ENCODE measurements at regions not wholly inside any gene's neighbourhood (a gene's known extent, or its start where the extent isn't known, plus 50 kb on each side); places are given as distances from the start of the nearest gene placed in this dataset.
"Not testable (repeated sequence)": the region's sequence is repeated elsewhere in the genome, so short reads cannot be mapped to it uniquely, and the experiment has no call there.

- ATAC-seq (ENCODE audit: poor library complexity) = no peak
- ChIA-PET CTCF (no interaction called here), POLR2A (no interaction called here)
- TF ChIP-seq, protein P1, sequence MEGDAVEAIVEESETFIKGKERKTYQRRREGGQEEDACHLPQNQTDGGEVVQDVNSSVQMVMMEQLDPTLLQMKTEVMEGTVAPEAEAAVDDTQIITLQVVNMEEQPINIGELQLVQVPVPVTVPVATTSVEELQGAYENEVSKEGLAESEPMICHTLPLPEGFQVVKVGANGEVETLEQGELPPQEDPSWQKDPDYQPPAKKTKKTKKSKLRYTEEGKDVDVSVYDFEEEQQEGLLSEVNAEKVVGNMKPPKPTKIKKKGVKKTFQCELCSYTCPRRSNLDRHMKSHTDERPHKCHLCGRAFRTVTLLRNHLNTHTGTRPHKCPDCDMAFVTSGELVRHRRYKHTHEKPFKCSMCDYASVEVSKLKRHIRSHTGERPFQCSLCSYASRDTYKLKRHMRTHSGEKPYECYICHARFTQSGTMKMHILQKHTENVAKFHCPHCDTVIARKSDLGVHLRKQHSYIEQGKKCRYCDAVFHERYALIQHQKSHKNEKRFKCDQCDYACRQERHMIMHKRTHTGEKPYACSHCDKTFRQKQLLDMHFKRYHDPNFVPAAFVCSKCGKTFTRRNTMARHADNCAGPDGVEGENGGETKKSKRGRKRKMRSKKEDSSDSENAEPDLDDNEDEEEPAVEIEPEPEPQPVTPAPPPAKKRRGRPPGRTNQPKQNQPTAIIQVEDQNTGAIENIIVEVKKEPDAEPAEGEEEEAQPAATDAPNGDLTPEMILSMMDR (IDR thresholded peaks at IDR 0.05) = no peak
- H3K27me3 Mint-ChIP-seq = no peaks in the 10 kb centered on the region
- no peaks in the 10 kb centered on the region for H3K4me1 Mint-ChIP-seq (ENCODE audit: low read depth)
- H3K27ac Mint-ChIP-seq = no peak overlapping the region
- DNase-seq = no peak
- Histone ChIP-seq H3K27ac (ENCODE audit: low read depth in 1 of 2, low read length in 2 of 2) (no peak overlapping the region), H3K4me3 (ENCODE audit: low read length) (no peak overlapping the region), H3K4me1 (ENCODE audit: insufficient read depth, low read length) (no peaks in the 10 kb centered on the region), H3K27me3 (ENCODE audit: control insufficient read depth in 1 of 2, insufficient read depth in 2 of 2, low read length in 2 of 2) (no peaks in the 10 kb centered on the region), H3K36me3 (ENCODE audit: insufficient read depth, low read length) (no peaks in the 10 kb centered on the region), H3K9me3 (ENCODE audit: control insufficient read depth in 1 of 2, insufficient read depth in 1 of 2, low read length in 2 of 2) (peaks cover 0 to 66% of the 10 kb centered on the region in 2 experiments)
- no peak overlapping the region for H3K4me3 Mint-ChIP-seq
- peaks cover 3% of the 10 kb centered on the region for H3K9me3 Mint-ChIP-seq
- H3K36me3 Mint-ChIP-seq (ENCODE audit: low read depth) = no peaks in the 10 kb centered on the region
- intact Hi-C loops (cut with DNase I, micrococcal nuclease) = no loop called here
Measured at GRCh38 chrX:538311-538710, 92.3 kb upstream of the SHOX start.

- H3K4me3 Mint-ChIP-seq; H3K36me3 Mint-ChIP-seq (ENCODE audit: low read depth); POLR2A ChIA-PET; CTCF ChIA-PET; H3K27me3 Mint-ChIP-seq; intact Hi-C loops (cut with DNase I, micrococcal nuclease); H3K27ac Mint-ChIP-seq; DNase-seq; H3K4me1 Mint-ChIP-seq (ENCODE audit: low read depth); H3K4me3 ChIP-seq (ENCODE audit: low read length); H3K36me3 ChIP-seq (ENCODE audit: insufficient read depth, low read length); H3K4me1 ChIP-seq (ENCODE audit: insufficient read depth, low read length); H3K27me3 ChIP-seq (ENCODE audit: control insufficient read depth in 1 of 2, insufficient read depth in 2 of 2, low read length in 2 of 2); H3K9me3 Mint-ChIP-seq; H3K27ac ChIP-seq (ENCODE audit: low read depth in 1 of 2, low read length in 2 of 2); ATAC-seq (ENCODE audit: poor library complexity): not testable (repeated sequence)
- H3K9me3 ChIP-seq (ENCODE audit: control insufficient read depth in 1 of 2, insufficient read depth in 1 of 2, low read length in 2 of 2) = peaks cover 0 to 72% of the 10 kb centered on the region in 2 experiments
Measured at GRCh38 chrX:541006-541405, 89.6 kb upstream of the SHOX start.

- Histone ChIP-seq H3K4me1 (ENCODE audit: insufficient read depth, low read length) (no peaks in the 10 kb centered on the region), H3K27ac (ENCODE audit: low read depth in 1 of 2, low read length in 2 of 2) (no peak overlapping the region), H3K27me3 (ENCODE audit: control insufficient read depth in 1 of 2, insufficient read depth in 2 of 2, low read length in 2 of 2) (no peaks in the 10 kb centered on the region), H3K36me3 (ENCODE audit: insufficient read depth, low read length) (no peaks in the 10 kb centered on the region), H3K4me3 (ENCODE audit: low read length) (no peak overlapping the region), H3K9me3 (ENCODE audit: control insufficient read depth in 1 of 2, insufficient read depth in 1 of 2, low read length in 2 of 2) (peaks cover 0 to 66% of the 10 kb centered on the region in 2 experiments)
- H3K27ac Mint-ChIP-seq = no peak overlapping the region
- H3K4me3 Mint-ChIP-seq = no peak overlapping the region
- ChIA-PET CTCF (no interaction called here), POLR2A (no interaction called here)
- H3K9me3 Mint-ChIP-seq = peaks cover 3% of the 10 kb centered on the region
- H3K27me3 Mint-ChIP-seq = no peaks in the 10 kb centered on the region
- TF ChIP-seq, protein P1 (IDR thresholded peaks at IDR 0.05) = no peak
- DNase-seq (no peak), ATAC-seq (ENCODE audit: poor library complexity) (no peak)
- no peaks in the 10 kb centered on the region for H3K36me3 Mint-ChIP-seq (ENCODE audit: low read depth)
- intact Hi-C loops (cut with DNase I, micrococcal nuclease) = no loop called here
- no peaks in the 10 kb centered on the region for H3K4me1 Mint-ChIP-seq (ENCODE audit: low read depth)
Measured at GRCh38 chrX:542179-542578, 88.4 kb upstream of the SHOX start.

- H3K4me3 ChIP-seq (ENCODE audit: low read length) = no peak overlapping the region
- Mint-ChIP-seq H3K27ac (no peak overlapping the region), H3K4me3 (no peak overlapping the region), H3K4me1 (ENCODE audit: low read depth) (no peaks in the 10 kb centered on the region), H3K9me3 (peaks cover 13% of the 10 kb centered on the region), H3K27me3 (no peaks in the 10 kb centered on the region), H3K36me3 (ENCODE audit: low read depth) (no peaks in the 10 kb centered on the region)
- peaks cover 0 to 47% of the 10 kb centered on the region in 2 experiments for H3K9me3 ChIP-seq (ENCODE audit: control insufficient read depth in 1 of 2, insufficient read depth in 1 of 2, low read length in 2 of 2)
- DNase-seq = no peak
- no peaks in the 10 kb centered on the region for H3K4me1 ChIP-seq (ENCODE audit: insufficient read depth, low read length)
- no peak overlapping the region for H3K27ac ChIP-seq (ENCODE audit: low read depth in 1 of 2, low read length in 2 of 2)
- TF ChIP-seq, protein P1 (IDR thresholded peaks at IDR 0.05) = no peak
- no peak for ATAC-seq (ENCODE audit: poor library complexity)
- intact Hi-C loops (cut with DNase I, micrococcal nuclease) = no loop called here
- POLR2A ChIA-PET = no interaction called here
- CTCF ChIA-PET = no interaction called here
- H3K36me3 ChIP-seq (ENCODE audit: insufficient read depth, low read length) = no peaks in the 10 kb centered on the region
- H3K27me3 ChIP-seq (ENCODE audit: control insufficient read depth in 1 of 2, insufficient read depth in 2 of 2, low read length in 2 of 2) = no peaks in the 10 kb centered on the region
Measured at GRCh38 chrX:545452-545885, 85.1 kb upstream of the SHOX start.

Data from CD4-positive, alpha-beta T cell (primary cell).